ENCODE measurements at regions not wholly inside any gene's neighbourhood (a gene's known extent, or its start where the extent isn't known, plus 50 kb on each side); places are given as distances from the start of the nearest gene placed in this dataset.

DNA sequence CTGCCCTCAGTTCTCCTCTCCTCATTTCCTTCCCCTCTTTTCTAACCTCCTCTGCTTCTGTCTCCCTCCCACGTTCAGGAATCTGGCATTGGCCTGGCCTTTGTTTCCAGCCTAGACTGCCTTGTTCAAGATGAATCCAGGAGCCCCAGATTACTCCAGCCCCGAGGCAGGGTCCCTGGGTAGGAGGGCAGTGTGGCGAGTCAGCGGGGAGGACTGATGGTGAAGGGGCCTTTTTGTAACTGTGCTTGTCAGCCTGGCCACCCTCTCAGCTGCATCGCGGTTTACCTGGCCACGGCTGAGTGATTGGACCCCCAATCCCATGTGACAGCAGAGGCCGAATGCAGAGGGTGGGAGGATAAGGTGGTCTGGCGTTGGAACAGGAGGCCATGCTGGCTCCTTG lies 96.1 kb upstream of the SHH start:
- Histone ChIP-seq H3K27ac (ENCODE audit: low read length) (no peak overlapping the region), H3K4me1 (ENCODE audit: control insufficient read depth, insufficient read depth, low read length) (no peaks in the 10 kb centered on the region), H3K4me3 (ENCODE audit: low read length) (no peak overlapping the region), H3K27me3 (ENCODE audit: control insufficient read depth, insufficient read depth, low read length) (no peaks in the 10 kb centered on the region), H3K36me3 (ENCODE audit: control insufficient read depth, insufficient read depth, low read length) (no peaks in the 10 kb centered on the region), H3K9me3 (ENCODE audit: control insufficient read depth, insufficient read depth, low read length) (peaks cover 5% of the 10 kb centered on the region)
- WGBS (ENCODE audit: insufficient coverage): 77% methylated on average over 9 of the region's 9 CpGs
- peaks cover 0 to 2% of the 10 kb centered on the region in 2 donors for H3K27me3 Mint-ChIP-seq (ENCODE audit: low read depth in 2 of 2)
- intact Hi-C loops (cut with micrococcal nuclease): no loop called here
- H3K27ac Mint-ChIP-seq: no peak overlapping the region
- TF ChIP-seq CTCF (IDR thresholded peaks at IDR 0.05): no peak
- H3K4me1 Mint-ChIP-seq: no peaks in the 10 kb centered on the region
- H3K36me3 Mint-ChIP-seq: no peaks in the 10 kb centered on the region
- peaks cover 0 to 3% of the 10 kb centered on the region in 2 donors for H3K9me3 Mint-ChIP-seq
- DNase-seq (no peak), ATAC-seq (no peak)
- H3K4me3 Mint-ChIP-seq: no peak overlapping the region

DNA sequence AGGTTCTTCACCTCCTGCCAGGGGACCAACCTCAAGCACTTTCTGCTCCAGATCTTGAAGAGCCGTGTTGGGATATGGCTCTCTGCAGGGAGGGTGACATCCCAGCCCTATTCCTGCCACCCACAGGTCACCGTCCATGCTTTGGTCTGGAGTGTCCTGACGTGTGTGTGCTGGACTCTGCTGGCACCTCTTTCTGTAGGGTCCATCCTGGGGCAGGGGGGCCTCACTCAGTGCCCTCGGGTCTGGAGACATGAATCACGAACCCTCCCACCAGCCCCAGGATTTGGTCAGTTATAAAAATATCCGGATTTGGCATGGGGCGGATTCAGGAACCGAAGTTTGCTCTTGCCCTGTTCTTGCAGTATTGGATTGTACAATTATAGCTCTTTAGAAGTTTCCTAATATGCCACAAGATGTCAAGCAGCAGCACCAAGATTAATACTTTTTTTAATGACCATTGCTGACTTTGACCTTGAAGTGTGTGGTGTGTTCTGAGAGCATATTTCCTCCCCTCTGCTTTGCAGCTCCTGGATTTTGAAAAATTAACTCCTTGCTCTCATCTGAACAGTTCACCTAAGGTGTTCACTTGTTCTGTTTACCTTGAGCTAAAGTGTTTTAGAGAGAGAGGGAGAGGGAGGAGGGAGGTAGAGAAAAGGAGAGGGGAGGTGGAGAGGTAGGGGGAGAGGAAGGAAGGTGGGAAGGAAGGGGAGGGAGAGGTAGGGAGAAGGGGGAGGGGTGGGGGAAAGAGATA lies 95.4 kb upstream of the SHH start:
- TF ChIP-seq CTCF (IDR thresholded peaks at IDR 0.05): no peak
- no peak overlapping the region for H3K4me3 ChIP-seq (ENCODE audit: low read length)
- no peak overlapping the region for H3K27ac ChIP-seq (ENCODE audit: low read length)
- no peak for ATAC-seq
- DNase-seq: no peak
- no peaks in the 10 kb centered on the region for H3K36me3 ChIP-seq (ENCODE audit: control insufficient read depth, insufficient read depth, low read length)
- H3K27ac Mint-ChIP-seq: no peak overlapping the region
- no peaks in the 10 kb centered on the region for H3K9me3 ChIP-seq (ENCODE audit: control insufficient read depth, insufficient read depth, low read length)
- no peaks in the 10 kb centered on the region for H3K36me3 Mint-ChIP-seq
- WGBS (ENCODE audit: insufficient coverage): 79% methylated on average over 7 of the region's 8 CpGs
- H3K27me3 ChIP-seq (ENCODE audit: control insufficient read depth, insufficient read depth, low read length): no peaks in the 10 kb centered on the region
- peaks cover 0 to 3% of the 10 kb centered on the region in 2 donors for H3K9me3 Mint-ChIP-seq
- intact Hi-C loops (cut with micrococcal nuclease): no loop called here
- H3K4me3 Mint-ChIP-seq: no peak overlapping the region
- H3K4me1 ChIP-seq (ENCODE audit: control insufficient read depth, insufficient read depth, low read length): no peaks in the 10 kb centered on the region
- no peaks in the 10 kb centered on the region for H3K27me3 Mint-ChIP-seq (ENCODE audit: low read depth in 2 of 2)
- no peaks in the 10 kb centered on the region for H3K4me1 Mint-ChIP-seq

GRCh38 chr7:155901176-155901575 lies 88.9 kb upstream of the SHH start:
- Histone ChIP-seq H3K27me3 (ENCODE audit: control insufficient read depth, insufficient read depth, low read length) (no peaks in the 10 kb centered on the region), H3K4me3 (ENCODE audit: low read length) (no peak overlapping the region), H3K27ac (ENCODE audit: low read length) (no peak overlapping the region), H3K9me3 (ENCODE audit: control insufficient read depth, insufficient read depth, low read length) (no peaks in the 10 kb centered on the region), H3K4me1 (ENCODE audit: control insufficient read depth, insufficient read depth, low read length) (no peaks in the 10 kb centered on the region), H3K36me3 (ENCODE audit: control insufficient read depth, insufficient read depth, low read length) (no peaks in the 10 kb centered on the region)
- Mint-ChIP-seq H3K36me3 (no peaks in the 10 kb centered on the region), H3K27me3 (ENCODE audit: low read depth in 2 of 2) (no peaks in the 10 kb centered on the region), H3K4me1 (no peaks in the 10 kb centered on the region), H3K4me3 (no peak overlapping the region), H3K9me3 (no peaks in the 10 kb centered on the region), H3K27ac (no peak overlapping the region)
- 77% methylated on average over 11 of the region's 11 CpGs for WGBS (ENCODE audit: insufficient coverage)
- no peak for ATAC-seq
- no peak for TF ChIP-seq CTCF (IDR thresholded peaks at IDR 0.05)
- intact Hi-C loops (cut with micrococcal nuclease): no loop called here
- no peak for DNase-seq

DNA sequence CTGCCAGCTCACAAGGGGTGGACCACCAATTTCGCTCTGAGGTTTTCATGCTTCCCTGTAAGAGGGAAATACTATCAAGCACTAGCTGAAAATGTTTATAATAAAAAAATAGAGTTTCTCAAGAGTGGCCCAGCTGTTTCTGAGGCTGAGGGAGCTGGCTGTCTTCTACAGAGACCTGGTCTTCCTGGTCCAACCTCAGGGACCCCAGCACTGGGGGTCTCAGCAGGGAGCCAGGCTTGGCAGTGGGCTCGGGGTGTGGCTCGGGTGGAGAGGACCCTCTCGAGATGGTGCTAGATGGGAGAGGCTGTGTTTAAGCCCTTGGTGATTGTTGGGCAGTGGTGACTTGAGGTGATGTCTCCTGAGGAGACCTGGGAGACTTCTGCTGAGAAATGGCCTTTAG lies 87.3 kb upstream of the SHH start:
- H3K9me3 ChIP-seq (ENCODE audit: control insufficient read depth, insufficient read depth, low read length): no peaks in the 10 kb centered on the region
- no peak for DNase-seq
- H3K4me1 ChIP-seq (ENCODE audit: control insufficient read depth, insufficient read depth, low read length): no peaks in the 10 kb centered on the region
- intact Hi-C loops (cut with micrococcal nuclease): no loop called here
- H3K27me3 Mint-ChIP-seq (ENCODE audit: low read depth in 2 of 2): no peaks in the 10 kb centered on the region
- H3K27me3 ChIP-seq (ENCODE audit: control insufficient read depth, insufficient read depth, low read length): no peaks in the 10 kb centered on the region
- no peak for TF ChIP-seq CTCF (IDR thresholded peaks at IDR 0.05)
- ATAC-seq: no peak
- 79% methylated on average over 4 of the region's 4 CpGs for WGBS (ENCODE audit: insufficient coverage)
- no peak overlapping the region for H3K27ac Mint-ChIP-seq
- H3K36me3 ChIP-seq (ENCODE audit: control insufficient read depth, insufficient read depth, low read length): no peaks in the 10 kb centered on the region
- no peak overlapping the region for H3K4me3 ChIP-seq (ENCODE audit: low read length)
- H3K4me3 Mint-ChIP-seq: no peak overlapping the region
- no peaks in the 10 kb centered on the region for H3K9me3 Mint-ChIP-seq
- H3K27ac ChIP-seq (ENCODE audit: low read length): no peak overlapping the region
- H3K36me3 Mint-ChIP-seq: no peaks in the 10 kb centered on the region
- H3K4me1 Mint-ChIP-seq: no peaks in the 10 kb centered on the region

Measured in natural killer cell (primary cell).